A673 (cell line): ENCODE measurements at regions not wholly inside any gene's neighbourhood (a gene's known extent, or its start where the extent isn't known, plus 50 kb on each side); places are given as distances from the start of the nearest gene placed in this dataset.

ENCODE experiments used
- BruUV-seq: library from RNA; stranded (reverse); fragments of 400-500 nt; replicated peaks from 2 replicates; lab custom pipeline; 2021; lab: Mats Ljungman, UMichigan
- CTCF ChIA-PET: fragments of 300-600 bp; sonication (Branson Sonifier 250); formaldehyde crosslinking; loops from one replicate; lab custom pipeline; 2022; ENCODE audit warnings: antibody characterized with exemption; lab: Charles Lee
- POLR2A ChIA-PET: fragments of 300-600 bp; sonication (Branson Sonifier 250); formaldehyde crosslinking; loops from one replicate; lab custom pipeline; 2022; ENCODE audit warnings: antibody characterized with exemption; ENCODE audit not compliant: low non-redundant PET; lab: Charles Lee
- DNase-seq: peaks from one replicate; pipeline ENCODE4 v3.0.0-alpha.2; 2015; ENCODE audit warnings: low spot score
- H3K27ac ChIP-seq: fragments of 200-600 bp; sonication (generic); 2 replicates; pipeline ENCODE4 v1.5.1; 2016; ENCODE audit warnings: mixed run types, low read depth, mild to moderate bottlenecking, mixed read lengths, antibody characterized with exemption, low read length; ENCODE audit not compliant: poor library complexity, severe bottlenecking
- H3K27me3 ChIP-seq: fragments of 200-600 bp; sonication (generic); replicated peaks from 2 replicates; pipeline ENCODE4 v1.6.1; 2017; ENCODE audit warnings: mixed run types, low read depth, mild to moderate bottlenecking, mixed read lengths, antibody characterized with exemption, low read length; ENCODE audit not compliant: insufficient read depth, poor library complexity
- H3K36me3 ChIP-seq: fragments of 200-600 bp; sonication (generic); 2 replicates; pipeline ENCODE4 v1.6.1; 2016; ENCODE audit warnings: mixed run types, mild to moderate bottlenecking, mixed read lengths, antibody characterized with exemption, low read length; ENCODE audit not compliant: insufficient read depth, poor library complexity, severe bottlenecking
- H3K4me1 ChIP-seq: fragments of 200-600 bp; sonication (generic); 2 replicates; pipeline ENCODE4 v1.6.1; 2017; ENCODE audit warnings: mixed run types, mild to moderate bottlenecking, mixed read lengths, antibody characterized with exemption, low read length; ENCODE audit not compliant: insufficient read depth, poor library complexity, severe bottlenecking
- H3K4me3 ChIP-seq: fragments of 200-600 bp; sonication (generic); 2 replicates; pipeline ENCODE4 v1.5.1; 2016; ENCODE audit warnings: low read depth, mixed run types, mild to moderate bottlenecking, mixed read lengths, low read length; ENCODE audit not compliant: poor library complexity, severe bottlenecking
- H3K9me3 ChIP-seq: fragments of 200-600 bp; sonication (generic); 2 replicates; pipeline ENCODE4 v1.6.1; 2016; ENCODE audit warnings: mixed run types, low read depth, mild to moderate bottlenecking, mixed read lengths, antibody characterized with exemption, low read length; ENCODE audit not compliant: poor library complexity, severe bottlenecking
- CTCF ChIP-seq: fragments of 300-800, 200-600 bp; sonication (generic); conservative IDR thresholded peaks from 2 replicates; pipeline ENCODE4 v1.5.1; 2017; ENCODE audit warnings: low read depth, mild to moderate bottlenecking, antibody characterized with exemption, low read length, moderate library complexity, mixed read lengths
- EZH2 ChIP-seq: fragments of 200-600 bp; sonication (generic); IDR thresholded peaks from 2 replicates; pipeline ENCODE4 v1.6.1; 2017; ENCODE audit warnings: borderline replicate concordance, low read depth, mild to moderate bottlenecking, mixed read lengths, antibody characterized with exemption, low read length; ENCODE audit not compliant: poor library complexity, severe bottlenecking
- intact Hi-C: fragments of 100-400 bp; cut with micrococcal nuclease; formaldehyde crosslinking; loops from one replicate; pipeline ENCODE4 v1.10.0; 2022; ENCODE audit not compliant: unreplicated experiment

GRCh38 chr20:51886341-51886740 lies 84.0 kb upstream of the SALL4 start:
- ChIA-PET POLR2A (no interaction called here), CTCF (interaction anchor here (0.6 kb wide), 1 partner anchor 97 kb away, joined by 4 read pairs; no protein-coding TSS in a partner anchor)
- Histone ChIP-seq H3K27ac (no peak overlapping the region), H3K36me3 (no peaks in the 10 kb centered on the region), H3K4me1 (peaks cover 6% of the 10 kb centered on the region), H3K4me3 (no peak overlapping the region), H3K9me3 (no peaks in the 10 kb centered on the region), H3K27me3 (no peaks in the 10 kb centered on the region)
- DNase-seq: no peak
- intact Hi-C loops: no loop called here
- TF ChIP-seq CTCF (no peak), EZH2 (no peak)
- no TSS peak for BruUV-seq

GRCh38 chr20:51884561-51884960 lies 82.2 kb upstream of the SALL4 start:
- Histone ChIP-seq H3K36me3 (no peaks in the 10 kb centered on the region), H3K27me3 (no peaks in the 10 kb centered on the region), H3K4me1 (peaks cover 6% of the 10 kb centered on the region), H3K27ac (no peak overlapping the region), H3K4me3 (no peak overlapping the region), H3K9me3 (no peaks in the 10 kb centered on the region)
- ChIA-PET POLR2A (no interaction called here), CTCF (interaction anchor here (0.6 kb wide), 1 partner anchor 184 kb away, joined by 3 read pairs; no protein-coding TSS in a partner anchor)
- TF ChIP-seq EZH2 (no peak), CTCF (no peak)
- intact Hi-C loops: no loop called here
- DNase-seq: no peak
- no TSS peak for BruUV-seq

GRCh38 chr20:51880188-51880587 lies 77.9 kb upstream of the SALL4 start:
- no peaks in the 10 kb centered on the region for H3K9me3 ChIP-seq
- H3K4me3 ChIP-seq: no peak overlapping the region
- H3K27ac ChIP-seq: no peak overlapping the region
- intact Hi-C loops: no loop called here
- no peak for TF ChIP-seq EZH2
- TF ChIP-seq CTCF: no peak
- BruUV-seq: no TSS peak
- H3K27me3 ChIP-seq: no peaks in the 10 kb centered on the region
- no peaks in the 10 kb centered on the region for H3K36me3 ChIP-seq
- ChIA-PET POLR2A (no interaction called here), CTCF (interaction anchor here (0.6 kb wide), 1 partner anchor 179 kb away, joined by 4 read pairs; no protein-coding TSS in a partner anchor)
- no peak for DNase-seq
- peaks cover 14% of the 10 kb centered on the region for H3K4me1 ChIP-seq
